Activated naive CD8-positive, alpha-beta T cell (primary cell): ENCODE measurements at regions not wholly inside any gene's neighbourhood (a gene's known extent, or its start where the extent isn't known, plus 50 kb on each side); places are given as distances from the start of the nearest gene placed in this dataset.

Experiments
- H3K27ac Mint-ChIP-seq: one replicate; pipeline ENCODE4 v1.8.0; 2021; ENCODE audit warnings: mixed read lengths
- H3K27me3 Mint-ChIP-seq: one replicate; pipeline ENCODE4 v1.8.0; 2021; ENCODE audit warnings: mixed read lengths
- H3K36me3 Mint-ChIP-seq: one replicate; pipeline ENCODE4 v1.8.0; 2021; ENCODE audit warnings: mixed read lengths
- H3K4me1 Mint-ChIP-seq: one replicate; pipeline ENCODE4 v1.8.0; 2021; ENCODE audit warnings: low read depth, mixed read lengths
- H3K4me3 Mint-ChIP-seq: one replicate; pipeline ENCODE4 v1.8.0; 2021; ENCODE audit warnings: mild to moderate bottlenecking, mixed read lengths
- H3K9me3 Mint-ChIP-seq: one replicate; pipeline ENCODE4 v1.8.0; 2021; ENCODE audit warnings: low read depth, mixed read lengths

DNA sequence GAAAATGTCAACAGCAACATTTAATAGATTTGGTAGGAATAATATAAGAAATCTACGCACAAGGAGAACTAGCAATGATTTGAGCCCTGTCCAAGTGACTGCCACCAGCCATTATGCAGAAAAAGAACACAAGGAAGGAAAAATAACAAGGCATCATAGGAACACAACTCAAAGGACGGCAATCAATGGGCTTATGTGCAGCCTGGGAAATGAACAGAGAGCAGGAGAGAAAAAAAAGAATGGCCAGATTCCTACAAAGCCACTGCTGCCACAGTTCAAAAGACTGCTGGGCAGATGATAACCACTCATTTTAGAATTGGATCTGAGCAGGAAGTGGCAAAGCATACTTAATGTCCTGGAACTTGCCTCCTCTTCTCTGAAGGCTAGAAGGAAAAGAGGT, 274.3 kb upstream of the CAMK1G start:
- Mint-ChIP-seq H3K27ac (no peak overlapping the region), H3K9me3 (no peaks in the 10 kb centered on the region), H3K4me1 (no peaks in the 10 kb centered on the region), H3K27me3 (peaks cover 22% of the 10 kb centered on the region), H3K4me3 (no peak overlapping the region), H3K36me3 (no peaks in the 10 kb centered on the region)

GRCh38 chr1:209311770-209312169, 271.7 kb upstream of the CAMK1G start:
- H3K4me1 Mint-ChIP-seq: no peaks in the 10 kb centered on the region
- no peaks in the 10 kb centered on the region for H3K9me3 Mint-ChIP-seq
- no peak overlapping the region for H3K27ac Mint-ChIP-seq
- H3K4me3 Mint-ChIP-seq: no peak overlapping the region
- peaks cover 16% of the 10 kb centered on the region for H3K27me3 Mint-ChIP-seq
- no peaks in the 10 kb centered on the region for H3K36me3 Mint-ChIP-seq

GRCh38 chr1:209316929-209317328, 266.6 kb upstream of the CAMK1G start:
- Mint-ChIP-seq H3K4me1 (no peaks in the 10 kb centered on the region), H3K27ac (no peak overlapping the region), H3K9me3 (no peaks in the 10 kb centered on the region), H3K36me3 (no peaks in the 10 kb centered on the region), H3K27me3 (peaks cover 10% of the 10 kb centered on the region), H3K4me3 (no peak overlapping the region)

GRCh38 chr1:209318181-209319056, 265.1 kb upstream of the CAMK1G start:
- Mint-ChIP-seq H3K9me3 (no peaks in the 10 kb centered on the region), H3K27me3 (peaks cover 8% of the 10 kb centered on the region), H3K27ac (no peak overlapping the region), H3K36me3 (no peaks in the 10 kb centered on the region), H3K4me3 (no peak overlapping the region), H3K4me1 (no peaks in the 10 kb centered on the region)

- H3K4me1 Mint-ChIP-seq: no peaks in the 10 kb centered on the region
- peaks cover 5% of the 10 kb centered on the region for H3K27me3 Mint-ChIP-seq
- no peaks in the 10 kb centered on the region for H3K9me3 Mint-ChIP-seq
- no peaks in the 10 kb centered on the region for H3K36me3 Mint-ChIP-seq
- no peak overlapping the region for H3K4me3 Mint-ChIP-seq
- H3K27ac Mint-ChIP-seq: no peak overlapping the region
Observed at GRCh38 chr1:209319057-209319432, 264.5 kb upstream of the CAMK1G start.

- H3K27ac Mint-ChIP-seq: no peak overlapping the region
Observed at GRCh38 chr1:209319549-209319948, 264.0 kb upstream of the CAMK1G start.

DNA sequence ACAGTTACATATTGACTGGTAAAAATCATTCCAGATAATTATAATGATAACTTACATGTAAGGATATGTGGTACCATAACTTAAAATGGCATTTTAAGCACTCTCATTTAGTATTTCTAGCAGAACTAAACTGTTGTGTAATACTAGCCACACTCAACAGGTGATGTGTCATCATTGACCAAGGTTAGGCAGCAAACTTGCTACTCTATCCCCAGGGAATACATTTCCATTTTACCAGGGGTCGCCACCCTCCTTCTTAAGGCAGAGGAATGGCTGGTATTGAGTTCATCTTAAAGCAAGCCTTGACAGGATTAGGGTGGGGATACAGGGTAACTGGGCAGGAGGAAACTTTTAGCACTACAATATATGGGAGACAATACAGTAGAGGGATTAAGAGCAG, 259.8 kb upstream of the CAMK1G start:
- Mint-ChIP-seq H3K27ac (no peak overlapping the region), H3K27me3 (no peaks in the 10 kb centered on the region), H3K4me1 (no peaks in the 10 kb centered on the region), H3K4me3 (no peak overlapping the region), H3K36me3 (no peaks in the 10 kb centered on the region), H3K9me3 (no peaks in the 10 kb centered on the region)

More at GRCh38 chr1:209319549-209319948, 264.0 kb upstream of the CAMK1G start:
- Mint-ChIP-seq H3K36me3 (no peaks in the 10 kb centered on the region), H3K4me1 (no peaks in the 10 kb centered on the region), H3K4me3 (no peak overlapping the region), H3K9me3 (no peaks in the 10 kb centered on the region), H3K27me3 (peaks cover under 1% of the 10 kb centered on the region)

DNA sequence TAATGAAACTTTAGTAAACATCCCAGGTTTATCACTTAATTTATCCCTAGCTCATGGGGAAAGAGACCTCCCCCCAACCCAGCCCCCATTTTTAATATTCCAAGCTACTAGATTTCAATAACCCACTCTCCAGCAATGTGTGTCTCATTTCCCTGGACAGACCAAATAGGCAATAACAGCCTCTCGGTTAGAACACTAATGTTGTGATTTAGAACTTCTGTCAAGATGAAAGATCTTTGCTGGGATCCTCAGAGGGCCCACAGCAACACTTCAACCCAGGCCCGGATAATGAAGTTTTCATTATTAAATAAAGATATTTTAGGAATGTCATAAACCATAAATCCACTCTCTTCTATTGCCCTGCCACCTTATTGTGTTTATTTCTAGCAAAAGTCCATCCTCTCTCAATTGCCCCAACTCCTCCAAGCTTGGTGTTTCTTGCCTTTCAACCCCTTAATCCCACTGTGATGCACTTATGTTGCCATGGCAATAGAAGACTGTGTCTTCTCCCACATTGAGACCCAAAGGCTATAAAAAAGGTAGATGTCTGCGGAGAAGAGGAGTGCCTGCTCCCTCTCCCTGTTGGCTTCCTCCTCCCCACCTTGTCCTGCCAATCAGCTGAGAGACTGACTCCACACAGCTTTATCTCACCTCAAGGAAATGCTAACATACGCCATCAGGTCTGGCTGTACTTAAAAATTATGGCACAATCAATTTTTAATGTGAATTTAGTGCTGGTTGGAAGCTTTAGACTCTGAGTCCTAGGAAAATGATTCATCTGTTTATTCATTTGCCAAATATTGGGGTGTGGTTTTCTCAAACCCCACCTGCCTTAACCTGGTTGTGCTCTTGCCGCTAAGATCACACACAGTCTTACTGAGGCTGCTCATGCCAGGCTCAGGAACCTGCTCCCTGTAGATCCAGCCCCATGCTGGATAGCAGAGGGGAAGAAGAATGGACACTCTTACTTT, 258.3 kb upstream of the CAMK1G start:
- no peaks in the 10 kb centered on the region for H3K36me3 Mint-ChIP-seq
- no peaks in the 10 kb centered on the region for H3K4me1 Mint-ChIP-seq
- H3K9me3 Mint-ChIP-seq: no peaks in the 10 kb centered on the region
- no peak overlapping the region for H3K4me3 Mint-ChIP-seq
- H3K27me3 Mint-ChIP-seq: no peaks in the 10 kb centered on the region
- H3K27ac Mint-ChIP-seq: no peak overlapping the region

DNA sequence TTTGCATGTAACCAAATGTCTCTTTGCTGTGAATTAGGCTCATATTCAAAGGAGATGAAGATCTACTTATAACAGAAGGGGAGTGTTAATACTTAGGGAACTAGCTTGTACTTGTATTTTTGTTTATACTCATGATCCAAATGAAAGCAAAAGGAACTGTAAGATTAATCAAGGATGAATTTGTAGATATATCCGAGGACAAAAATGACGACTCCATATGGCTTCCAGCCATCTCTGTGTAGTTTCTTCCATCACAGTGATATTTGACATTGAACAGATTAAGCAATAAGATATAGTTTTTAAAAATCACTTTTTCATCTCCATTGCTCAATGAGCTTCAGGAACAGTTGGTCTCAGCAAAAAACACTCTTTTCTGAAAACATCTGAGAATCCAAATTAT, 257.4 kb upstream of the CAMK1G start:
- Mint-ChIP-seq H3K36me3 (no peaks in the 10 kb centered on the region), H3K4me1 (no peaks in the 10 kb centered on the region), H3K9me3 (no peaks in the 10 kb centered on the region), H3K27me3 (no peaks in the 10 kb centered on the region), H3K4me3 (no peak overlapping the region), H3K27ac (no peak overlapping the region)

DNA sequence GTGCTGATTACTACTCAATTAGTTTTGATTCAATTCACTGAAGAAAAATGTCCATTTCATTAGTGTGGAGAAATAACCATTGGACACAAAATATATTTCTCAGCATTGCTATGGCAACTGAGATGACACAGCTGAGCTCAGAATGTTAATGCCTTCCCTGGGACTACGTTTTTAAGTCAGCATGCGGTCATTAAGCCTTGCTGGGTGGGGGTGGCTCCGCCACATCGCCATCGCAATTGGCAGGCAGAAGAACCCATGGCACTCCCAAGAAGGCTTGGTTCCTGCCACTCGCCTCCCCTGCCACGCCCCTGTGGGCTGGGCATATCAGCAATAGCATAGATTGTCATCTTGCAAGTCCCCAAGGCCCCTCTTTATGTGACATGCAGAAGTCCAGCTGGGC, 256.7 kb upstream of the CAMK1G start:
- no peak overlapping the region for H3K27ac Mint-ChIP-seq
- no peak overlapping the region for H3K4me3 Mint-ChIP-seq
- H3K4me1 Mint-ChIP-seq: no peaks in the 10 kb centered on the region
- no peaks in the 10 kb centered on the region for H3K36me3 Mint-ChIP-seq
- no peaks in the 10 kb centered on the region for H3K27me3 Mint-ChIP-seq
- H3K9me3 Mint-ChIP-seq: no peaks in the 10 kb centered on the region

- Mint-ChIP-seq H3K4me1 (no peaks in the 10 kb centered on the region), H3K27ac (no peak overlapping the region), H3K9me3 (no peaks in the 10 kb centered on the region), H3K4me3 (no peak overlapping the region), H3K36me3 (no peaks in the 10 kb centered on the region), H3K27me3 (peaks cover 3% of the 10 kb centered on the region)
Observed at GRCh38 chr1:209328196-209328595, 255.3 kb upstream of the CAMK1G start.

DNA sequence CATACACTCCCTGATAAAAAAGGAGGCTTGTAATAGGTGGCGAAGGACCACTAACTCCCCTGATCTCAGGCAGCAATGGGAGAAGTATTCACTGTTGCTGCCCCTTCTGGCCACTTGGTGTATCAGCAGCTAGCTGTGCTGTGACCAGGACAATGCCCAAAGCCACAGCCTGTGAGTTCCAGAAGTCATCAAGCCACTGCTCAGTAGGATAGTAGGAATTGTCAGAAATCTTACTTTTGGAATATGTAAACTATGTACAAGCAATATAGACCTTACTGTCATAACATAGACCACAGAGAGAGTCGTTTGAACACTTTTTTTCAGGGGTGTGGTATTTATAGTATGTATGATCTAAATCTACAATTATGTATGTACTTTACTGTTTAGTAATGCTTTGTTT, 248.3 kb upstream of the CAMK1G start:
- no peak overlapping the region for H3K27ac Mint-ChIP-seq
- no peaks in the 10 kb centered on the region for H3K36me3 Mint-ChIP-seq
- no peak overlapping the region for H3K4me3 Mint-ChIP-seq
- H3K4me1 Mint-ChIP-seq: no peaks in the 10 kb centered on the region
- no peaks in the 10 kb centered on the region for H3K9me3 Mint-ChIP-seq
- H3K27me3 Mint-ChIP-seq: peaks cover 14% of the 10 kb centered on the region

GRCh38 chr1:209341146-209341545, 242.4 kb upstream of the CAMK1G start:
- Mint-ChIP-seq H3K4me3 (no peak overlapping the region), H3K9me3 (no peaks in the 10 kb centered on the region), H3K27me3 (peaks cover 3% of the 10 kb centered on the region), H3K27ac (no peak overlapping the region), H3K36me3 (no peaks in the 10 kb centered on the region), H3K4me1 (no peaks in the 10 kb centered on the region)

- H3K27me3 Mint-ChIP-seq: no peaks in the 10 kb centered on the region
- H3K27ac Mint-ChIP-seq: no peak overlapping the region
- no peaks in the 10 kb centered on the region for H3K36me3 Mint-ChIP-seq
- H3K9me3 Mint-ChIP-seq: no peaks in the 10 kb centered on the region
- no peaks in the 10 kb centered on the region for H3K4me1 Mint-ChIP-seq
- H3K4me3 Mint-ChIP-seq: no peak overlapping the region
Observed at GRCh38 chr1:209341673-209342420, 241.7 kb upstream of the CAMK1G start.
